ENCODE measurements at regions not wholly inside any gene's neighbourhood (a gene's known extent, or its start where the extent isn't known, plus 50 kb on each side); places are given as distances from the start of the nearest gene placed in this dataset.

DNA sequence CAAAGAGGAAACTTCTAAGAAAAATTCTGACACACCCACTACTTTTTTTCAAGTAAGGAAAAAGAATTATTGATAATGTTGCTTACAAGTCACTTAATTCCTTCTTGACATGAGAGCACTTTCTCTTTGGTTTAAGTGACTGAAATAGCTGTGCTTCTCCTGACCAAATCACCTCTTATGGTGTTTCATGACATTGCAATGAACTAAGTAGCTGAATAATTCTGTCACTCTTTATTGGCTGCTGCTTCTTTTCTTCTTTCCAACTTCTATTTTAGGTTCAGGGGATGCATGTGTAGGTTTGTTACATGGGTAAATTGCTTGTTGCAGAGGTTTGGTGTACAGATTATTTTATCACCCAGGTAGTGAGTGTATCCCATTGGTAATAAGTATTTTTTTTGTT lies 447.6 kb upstream of the NETO1 start:
- Histone ChIP-seq H3K27ac (no peak overlapping the region), H3K4me3 (no peak overlapping the region)
- TF ChIP-seq, protein P1, sequence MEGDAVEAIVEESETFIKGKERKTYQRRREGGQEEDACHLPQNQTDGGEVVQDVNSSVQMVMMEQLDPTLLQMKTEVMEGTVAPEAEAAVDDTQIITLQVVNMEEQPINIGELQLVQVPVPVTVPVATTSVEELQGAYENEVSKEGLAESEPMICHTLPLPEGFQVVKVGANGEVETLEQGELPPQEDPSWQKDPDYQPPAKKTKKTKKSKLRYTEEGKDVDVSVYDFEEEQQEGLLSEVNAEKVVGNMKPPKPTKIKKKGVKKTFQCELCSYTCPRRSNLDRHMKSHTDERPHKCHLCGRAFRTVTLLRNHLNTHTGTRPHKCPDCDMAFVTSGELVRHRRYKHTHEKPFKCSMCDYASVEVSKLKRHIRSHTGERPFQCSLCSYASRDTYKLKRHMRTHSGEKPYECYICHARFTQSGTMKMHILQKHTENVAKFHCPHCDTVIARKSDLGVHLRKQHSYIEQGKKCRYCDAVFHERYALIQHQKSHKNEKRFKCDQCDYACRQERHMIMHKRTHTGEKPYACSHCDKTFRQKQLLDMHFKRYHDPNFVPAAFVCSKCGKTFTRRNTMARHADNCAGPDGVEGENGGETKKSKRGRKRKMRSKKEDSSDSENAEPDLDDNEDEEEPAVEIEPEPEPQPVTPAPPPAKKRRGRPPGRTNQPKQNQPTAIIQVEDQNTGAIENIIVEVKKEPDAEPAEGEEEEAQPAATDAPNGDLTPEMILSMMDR (IDR thresholded peaks at IDR 0.05): no peak
- no peak for DNase-seq (ENCODE audit: low spot score)

GRCh38 chr18:73313476-73313875 lies 445.7 kb upstream of the NETO1 start:
- TF ChIP-seq, protein P1 (IDR thresholded peaks at IDR 0.05): no peak
- no peak for DNase-seq (ENCODE audit: low spot score)
- no peak overlapping the region for H3K4me3 ChIP-seq
- H3K27ac ChIP-seq: no peak overlapping the region

DNA sequence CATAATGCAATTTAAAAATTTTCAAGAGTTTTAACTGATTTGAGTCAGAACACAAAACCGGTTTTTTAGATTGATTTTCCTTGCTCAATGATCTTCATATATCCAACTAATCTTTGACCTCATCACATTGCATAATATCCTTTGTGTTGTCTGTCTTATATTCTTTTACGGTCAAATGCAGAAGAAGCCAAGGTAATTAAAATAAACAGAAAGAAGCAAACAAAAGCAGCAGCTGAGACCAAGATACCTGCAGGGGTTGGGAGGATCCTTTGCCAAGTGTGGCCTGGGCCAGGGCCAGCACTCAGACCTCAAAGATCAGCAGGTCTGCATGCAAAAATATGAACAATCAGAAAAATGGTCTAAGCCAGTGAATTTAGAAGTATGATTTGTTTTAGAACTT lies 428.9 kb upstream of the NETO1 start:
- Histone ChIP-seq H3K4me3 (no peak overlapping the region), H3K27ac (no peak overlapping the region)
- DNase-seq (ENCODE audit: low spot score): no peak
- TF ChIP-seq, protein P1 (IDR thresholded peaks at IDR 0.05): no peak

- TF ChIP-seq, protein P1 (IDR thresholded peaks at IDR 0.05): no peak
- Histone ChIP-seq H3K4me3 (no peak overlapping the region), H3K27ac (no peak overlapping the region)
- DNase-seq (ENCODE audit: low spot score): no peak
These were observed 424.4 kb upstream of the NETO1 start for GRCh38 chr18:73292156-73292555.

DNA sequence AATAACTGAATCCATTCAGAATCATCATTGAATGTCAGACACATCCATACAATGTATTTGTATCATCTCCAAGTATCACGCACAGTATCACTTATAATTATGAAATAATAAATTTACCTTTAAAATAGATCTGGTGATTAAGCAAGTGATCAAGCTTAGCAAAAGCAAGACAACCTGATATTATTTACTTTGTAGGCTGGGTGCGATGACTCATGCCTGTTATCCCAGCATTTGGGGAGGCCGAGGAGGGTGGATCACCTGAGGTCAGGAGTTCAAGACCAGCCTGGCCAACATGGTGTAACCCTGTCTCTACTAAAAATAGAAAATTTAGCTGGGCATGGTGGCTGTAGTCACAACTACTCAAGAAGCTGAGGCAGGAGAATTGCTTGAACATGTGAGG lies 421.0 kb upstream of the NETO1 start:
- TF ChIP-seq, protein P1 (IDR thresholded peaks at IDR 0.05): no peak
- Histone ChIP-seq H3K27ac (no peak overlapping the region), H3K4me3 (no peak overlapping the region)
- no peak for DNase-seq (ENCODE audit: low spot score)

DNA sequence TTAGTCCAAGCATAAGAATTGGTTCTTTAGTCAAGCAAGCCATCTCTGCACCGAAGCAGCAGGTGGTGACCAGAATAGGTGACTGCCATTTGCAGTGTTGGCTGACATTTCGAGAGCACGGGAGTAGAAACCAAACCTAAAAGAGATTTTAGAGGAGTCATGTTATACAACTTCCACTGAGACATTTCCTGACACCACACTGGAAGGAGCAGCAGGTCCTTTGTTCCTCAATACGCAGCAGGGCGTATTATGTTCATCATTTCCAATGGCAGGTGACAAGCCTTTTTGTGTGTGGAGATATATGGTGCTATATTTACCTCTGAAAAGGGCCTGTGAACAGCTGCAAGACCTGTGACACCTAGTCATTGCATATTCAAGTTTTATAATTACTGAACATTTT lies 418.8 kb upstream of the NETO1 start:
- DNase-seq (ENCODE audit: low spot score): no peak

DNA sequence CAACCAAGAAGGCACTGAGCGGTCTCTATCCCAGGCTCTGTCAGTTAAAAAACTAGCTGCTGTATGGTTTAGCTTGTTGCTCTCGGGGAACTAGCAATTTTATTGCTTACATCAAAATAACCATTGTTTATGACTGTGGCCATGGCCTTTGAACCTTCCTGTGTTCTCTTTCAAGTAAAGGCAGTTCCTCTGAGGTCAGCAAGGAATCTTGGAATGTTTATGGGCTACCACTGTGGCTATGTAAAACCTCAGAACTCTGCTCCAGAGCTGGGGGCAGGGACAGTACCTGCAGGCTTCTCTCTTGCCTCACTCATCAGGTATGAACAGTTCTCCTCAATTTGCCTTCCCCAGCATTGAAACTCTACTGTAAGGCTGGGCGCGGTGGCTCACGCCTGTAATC lies 416.0 kb upstream of the NETO1 start:
- H3K27ac ChIP-seq: no peak overlapping the region
- no peak overlapping the region for H3K4me3 ChIP-seq
- no peak for DNase-seq (ENCODE audit: low spot score)
- TF ChIP-seq, protein P1 (IDR thresholded peaks at IDR 0.05): no peak

More for the DNA sequence above, 418.8 kb upstream of the NETO1 start:
- Histone ChIP-seq H3K27ac (no peak overlapping the region), H3K4me3 (no peak overlapping the region)
- TF ChIP-seq, protein P1 (IDR thresholded peaks at IDR 0.05): no peak

Data from coronary artery (tissue), 2 donors.